GM12891 (cell line): ENCODE measurements at regions not wholly inside any gene's neighbourhood (a gene's known extent, or its start where the extent isn't known, plus 50 kb on each side); places are given as distances from the start of the nearest gene placed in this dataset.

Source experiments
- DNase-seq: peaks from one replicate; pipeline ENCODE4 v3.0.0; 2011; ENCODE audit warnings: low spot score; ENCODE audit not compliant: insufficient read length
- FAIRE-seq: peaks from 2 replicates; lab custom pipeline; 2011; peaks lifted over from hg19 to GRCh38; lab: Jason Lieb, UNC
- PAX5 ChIP-seq: IDR thresholded peaks from 2 replicates; pipeline ENCODE4 v1.6.1; 2011; ENCODE audit warnings: low read length, moderate library complexity, mild to moderate bottlenecking; ENCODE audit not compliant: insufficient read depth, severe bottlenecking
- POLR2A ChIP-seq: IDR thresholded peaks from 2 replicates; pipeline ENCODE4 v1.6.1; 2011; ENCODE audit warnings: low read depth, low read length, control low read depth
- POLR2AphosphoS5 ChIP-seq: IDR thresholded peaks from 2 replicates; pipeline ENCODE4 v1.6.1; 2011; ENCODE audit warnings: low read depth, low read length, control low read depth
- POU2F2 ChIP-seq: IDR thresholded peaks from 2 replicates; pipeline ENCODE4 v1.6.1; 2011; ENCODE audit warnings: low read depth, mild to moderate bottlenecking, control low read depth, low read length, moderate library complexity
- SPI1 ChIP-seq: IDR thresholded peaks from 2 replicates; pipeline ENCODE4 v1.6.1; 2011; ENCODE audit warnings: low read depth, low read length, control low read depth
- TAF1 ChIP-seq: IDR thresholded peaks from 2 replicates; pipeline ENCODE4 v1.6.1; 2011; ENCODE audit warnings: low read depth, low read length, control low read depth

DNA sequence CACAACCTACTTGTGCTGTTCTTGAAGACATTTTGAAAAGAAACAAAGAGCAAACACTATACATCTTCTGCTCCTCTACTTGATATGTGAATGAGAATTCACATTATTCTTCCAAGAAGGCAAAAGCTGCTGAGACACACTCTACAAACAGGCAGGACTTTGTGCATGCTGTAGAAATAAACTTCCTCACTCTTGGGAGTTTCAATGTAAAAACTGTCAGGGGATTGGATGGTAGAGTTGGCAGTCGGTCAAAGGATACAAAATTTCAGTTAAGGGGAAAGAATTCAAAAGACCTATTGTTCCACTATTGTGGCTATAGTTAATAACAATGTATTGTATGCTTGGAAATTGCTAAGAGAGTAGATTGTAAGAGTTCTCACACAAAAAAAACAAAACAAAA is 196.3 kb downstream of the MC4R start:
- TF ChIP-seq TAF1 (no peak), POLR2AphosphoS5 (no peak), POU2F2 (no peak), SPI1 (no peak), PAX5 (no peak), POLR2A (no peak)
- FAIRE-seq (no peak), DNase-seq (no peak)

- DNase-seq (no peak), FAIRE-seq (no peak)
- TF ChIP-seq TAF1 (no peak), PAX5 (no peak), POU2F2 (no peak), POLR2AphosphoS5 (no peak), SPI1 (no peak), POLR2A (no peak)
Observed at GRCh38 chr18:60174832-60175231, 197.7 kb downstream of the MC4R start.

DNA sequence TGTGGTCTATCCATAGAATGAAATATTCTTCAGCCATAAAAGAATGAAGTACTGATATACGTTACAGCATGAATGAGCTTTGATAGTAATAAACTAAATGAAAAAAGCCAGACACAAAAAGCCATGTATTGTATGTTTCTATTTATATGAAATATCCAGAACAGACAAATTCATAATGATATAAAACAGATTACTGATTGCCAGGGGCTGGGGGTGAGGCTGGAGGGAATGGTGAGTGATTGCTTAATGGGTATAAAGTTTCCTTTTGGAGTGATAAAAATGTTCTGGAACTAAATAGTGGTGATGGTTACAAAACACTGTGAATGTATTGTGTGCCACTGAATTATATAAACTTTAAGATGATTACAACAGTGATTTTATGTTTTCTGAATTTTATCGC is 200.5 kb downstream of the MC4R start:
- DNase-seq (no peak), FAIRE-seq (no peak)
- TF ChIP-seq PAX5 (no peak), POU2F2 (no peak), TAF1 (no peak), SPI1 (no peak), POLR2A (no peak), POLR2AphosphoS5 (no peak)

DNA sequence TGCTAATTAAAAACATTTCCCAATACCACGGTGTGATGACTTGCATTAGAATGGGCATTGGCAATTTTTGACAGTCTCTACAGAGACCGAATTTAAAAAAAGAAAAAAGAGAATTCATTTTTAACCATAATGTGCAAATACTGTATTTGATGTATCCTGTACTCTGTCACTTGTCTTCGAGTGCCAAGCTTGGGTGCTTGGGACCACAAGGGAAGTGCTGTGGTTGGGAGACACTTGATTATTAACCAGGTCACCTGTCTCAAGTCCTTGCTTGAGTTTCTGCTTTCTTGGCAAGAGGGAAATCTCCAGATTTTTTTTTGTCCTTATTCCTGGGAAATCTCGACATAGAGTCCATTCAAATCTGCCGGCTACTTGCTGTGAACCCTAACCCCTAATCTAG is 209.0 kb downstream of the MC4R start:
- no peak for FAIRE-seq
- TF ChIP-seq POLR2AphosphoS5 (no peak), TAF1 (no peak), POLR2A (no peak), PAX5 (no peak), POU2F2 (no peak), SPI1 (no peak)
- no peak for DNase-seq

DNA sequence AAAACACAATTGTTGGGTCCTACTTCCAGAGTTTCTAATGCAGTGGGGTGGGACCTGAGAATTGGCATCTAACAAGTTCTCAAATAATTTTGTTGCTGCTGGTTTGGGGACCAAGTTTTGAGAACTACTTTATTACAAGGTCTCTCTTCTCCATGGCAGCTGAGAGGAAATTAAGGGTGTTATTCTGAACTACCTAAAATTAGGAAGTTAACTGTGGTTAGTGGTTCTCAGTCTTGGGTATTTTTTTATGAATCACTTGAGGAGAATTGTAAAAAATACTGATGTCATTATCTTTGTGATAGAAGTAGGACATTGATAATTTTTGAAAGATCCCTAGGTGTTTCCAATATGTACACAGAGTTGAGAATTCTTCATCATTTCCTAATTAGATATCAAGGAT is 210.2 kb downstream of the MC4R start:
- DNase-seq (no peak), FAIRE-seq (no peak)
- TF ChIP-seq POLR2AphosphoS5 (no peak), PAX5 (no peak), POU2F2 (no peak), POLR2A (no peak), TAF1 (no peak), SPI1 (no peak)

GRCh38 chr18:60157810-60158209 is 214.8 kb downstream of the MC4R start:
- FAIRE-seq (no peak), DNase-seq (no peak)
- TF ChIP-seq POLR2A (no peak), TAF1 (no peak), POLR2AphosphoS5 (no peak), POU2F2 (no peak), PAX5 (no peak), SPI1 (no peak)

GRCh38 chr18:60153376-60153775 is 219.2 kb downstream of the MC4R start:
- FAIRE-seq: no peak
- no peak for DNase-seq
- TF ChIP-seq SPI1: no peak
- no peak for TF ChIP-seq POU2F2
- TF ChIP-seq TAF1: no peak
- TF ChIP-seq POLR2AphosphoS5: no peak
- TF ChIP-seq POLR2A: no peak
- no peak for TF ChIP-seq PAX5

DNA sequence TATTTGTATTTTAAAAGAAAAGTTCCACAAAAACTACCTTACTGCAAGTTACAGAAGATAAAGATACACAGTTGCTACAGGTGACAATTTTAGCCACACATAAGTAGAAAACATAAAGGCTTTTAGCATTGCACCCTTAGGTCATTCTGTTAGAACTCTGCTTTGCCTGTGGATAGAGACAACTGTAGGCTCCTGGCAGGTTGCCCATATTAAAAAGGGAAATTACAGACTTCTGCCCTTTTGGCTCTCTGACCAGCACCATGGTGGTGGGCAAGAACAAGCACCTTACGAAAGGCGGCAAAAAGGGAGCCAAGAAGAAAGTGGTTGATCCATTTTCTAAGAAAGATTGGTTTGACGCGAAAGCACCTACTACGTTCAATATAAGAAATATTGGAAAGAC is 223.3 kb downstream of the MC4R start:
- DNase-seq (no peak), FAIRE-seq (no peak)
- TF ChIP-seq POU2F2 (no peak), SPI1 (no peak), POLR2AphosphoS5 (no peak)

- TF ChIP-seq SPI1 (no peak), TAF1 (no peak), POU2F2 (no peak), POLR2A (no peak), PAX5 (no peak), POLR2AphosphoS5 (no peak)
- FAIRE-seq: no peak
- no peak for DNase-seq
Observed at GRCh38 chr18:60147323-60147722, 225.3 kb downstream of the MC4R start.

- DNase-seq (no peak), FAIRE-seq (no peak)
- TF ChIP-seq POU2F2 (no peak), SPI1 (no peak), TAF1 (no peak), PAX5 (no peak), POLR2AphosphoS5 (no peak)
Observed at GRCh38 chr18:60146220-60146960, 226.2 kb downstream of the MC4R start.
